ENCODE measurements at regions not wholly inside any gene's neighbourhood (a gene's known extent, or its start where the extent isn't known, plus 50 kb on each side); places are given as distances from the start of the nearest gene placed in this dataset.

GRCh38 chr13:55727683-55728082 lies 1413.0 kb upstream of the PRR20A start:
- no peak for TF ChIP-seq ZNF571 (tag by site-specific recombination; IDR thresholded peaks at IDR 0.05)
- no peak for TF ChIP-seq ZNF76 (tag by site-specific recombination; IDR thresholded peaks at IDR 0.05; ENCODE audit: borderline replicate concordance, low read depth)
- no peak for TF ChIP-seq CTCF (tag by site-specific recombination; IDR thresholded peaks at IDR 0.05)
- no peak for TF ChIP-seq ZNF138 (tag by site-specific recombination; IDR thresholded peaks at IDR 0.05; ENCODE audit: borderline replicate concordance)
- no peak for TF ChIP-seq ZNF785 (tag by site-specific recombination; IDR thresholded peaks at IDR 0.05)
